H54 (cell line): ENCODE measurements at regions not wholly inside any gene's neighbourhood (a gene's known extent, or its start where the extent isn't known, plus 50 kb on each side); places are given as distances from the start of the nearest gene placed in this dataset.
A peak's percentile ranks its signal among the peaks of the same experiment; 100 is the strongest.

Experiments used
- DNase-seq: peaks from one replicate; pipeline ENCODE4 v3.0.0; 2011; ENCODE audit warnings: low spot score, mixed read lengths; ENCODE audit not compliant: insufficient read length
- FAIRE-seq: peaks from 3 replicates; lab custom pipeline; 2011; peaks lifted over from hg19 to GRCh38; lab: Jason Lieb, UNC
- POLR2A ChIP-seq: IDR thresholded peaks from 2 replicates; pipeline ENCODE4 v1.6.1; 2011; ENCODE audit warnings: low read depth, mild to moderate bottlenecking, low read length

- no peak for FAIRE-seq
- no peak for DNase-seq
- no peak for TF ChIP-seq POLR2A
Observed at GRCh38 chr11:112448806-112449205, 188.1 kb upstream of the PLET1 start.

- FAIRE-seq (no peak), DNase-seq (no peak)
- no peak for TF ChIP-seq POLR2A
Observed at GRCh38 chr11:112451250-112451649, 190.6 kb upstream of the PLET1 start.

GRCh38 chr11:112453601-112454577 is 193.2 kb upstream of the PLET1 start:
- DNase-seq (peak; percentile 19), FAIRE-seq (no peak)
- no peak for TF ChIP-seq POLR2A

GRCh38 chr11:112454841-112455240 is 194.2 kb upstream of the PLET1 start:
- no peak for TF ChIP-seq POLR2A
- DNase-seq (no peak), FAIRE-seq (no peak)

GRCh38 chr11:112455791-112456190 is 195.1 kb upstream of the PLET1 start:
- DNase-seq (no peak), FAIRE-seq (no peak)
- TF ChIP-seq POLR2A: no peak

DNA sequence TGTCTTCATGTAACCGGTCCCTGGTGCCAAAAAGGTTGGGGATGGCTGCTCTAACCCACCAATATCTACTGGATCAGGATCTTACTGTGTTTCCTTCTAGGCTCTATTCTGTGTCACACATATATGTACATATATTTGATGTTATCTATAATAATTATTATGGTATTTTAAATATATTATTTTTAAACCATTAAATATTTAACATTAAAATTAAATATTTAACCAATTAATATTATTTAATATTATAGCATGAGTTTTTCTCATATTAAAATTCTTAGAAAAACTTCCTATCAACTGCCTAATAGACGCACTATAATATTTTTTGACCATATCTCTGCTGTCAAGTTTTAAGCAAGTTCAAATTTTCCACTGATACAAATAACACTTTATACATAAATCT is 196.9 kb upstream of the PLET1 start:
- TF ChIP-seq POLR2A: no peak
- FAIRE-seq: no peak
- no peak for DNase-seq

DNA sequence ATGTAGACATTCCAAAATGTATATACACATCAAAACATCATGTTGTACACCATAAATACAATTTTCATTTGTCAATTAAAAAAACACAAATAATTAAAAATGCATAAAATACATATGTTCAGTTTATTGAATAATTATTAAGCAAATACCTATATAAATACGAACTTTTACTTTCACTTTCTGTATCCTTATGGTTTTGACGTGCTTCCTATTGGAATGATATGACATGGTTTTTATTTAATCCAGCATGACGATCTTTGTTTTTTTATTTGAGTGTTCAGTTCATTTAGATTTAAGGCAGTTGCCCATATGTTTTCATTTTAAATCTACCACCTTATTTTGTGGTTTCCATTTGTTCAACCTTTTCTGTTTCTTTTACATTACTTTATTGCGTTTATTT is 198.3 kb upstream of the PLET1 start:
- TF ChIP-seq POLR2A: no peak
- DNase-seq (no peak), FAIRE-seq (no peak)

DNA sequence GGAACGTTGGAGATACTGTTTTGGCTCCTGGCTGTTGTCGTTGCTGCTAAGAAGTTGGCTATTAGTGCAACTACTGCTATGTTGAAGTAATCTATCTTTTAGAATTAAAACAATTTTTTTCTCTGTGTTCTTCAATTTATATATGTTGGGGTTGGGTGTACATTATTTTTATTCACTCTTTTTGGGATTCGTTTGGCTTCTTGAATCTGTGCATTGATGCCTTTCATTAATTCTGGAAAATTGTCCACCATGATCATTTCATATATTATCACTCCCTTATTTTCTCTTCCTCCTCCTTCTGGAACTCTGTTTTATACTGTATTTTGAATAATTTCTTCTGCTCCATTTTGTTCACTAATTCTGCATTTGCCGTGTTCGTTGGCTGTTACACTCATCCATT is 199.5 kb upstream of the PLET1 start:
- TF ChIP-seq POLR2A: no peak
- FAIRE-seq (no peak), DNase-seq (no peak)

GRCh38 chr11:112464949-112465348 is 204.3 kb upstream of the PLET1 start:
- no peak for FAIRE-seq
- no peak for TF ChIP-seq POLR2A
- DNase-seq: no peak

- no peak for FAIRE-seq
- no peak for TF ChIP-seq POLR2A
- no peak for DNase-seq
Observed at GRCh38 chr11:112465433-112466024, 204.9 kb upstream of the PLET1 start.

DNA sequence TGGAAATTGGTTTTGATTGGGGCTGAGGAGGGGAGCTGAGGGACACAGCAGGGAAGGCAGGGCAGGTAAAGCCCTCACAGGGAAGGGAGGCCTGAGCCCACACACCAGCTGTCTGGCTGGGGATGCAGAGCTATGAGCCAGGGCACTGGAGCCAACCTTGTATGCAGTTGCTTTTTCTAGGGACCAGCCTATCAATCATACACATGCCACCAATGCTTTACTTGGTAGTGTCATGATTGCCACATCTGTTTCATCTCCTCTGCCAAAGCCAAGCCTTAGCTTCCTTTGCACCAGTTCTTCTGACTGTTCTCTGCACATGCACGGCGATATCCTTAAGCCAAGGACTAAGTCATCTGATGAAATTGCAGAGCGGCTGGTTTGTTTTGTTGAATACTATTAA is 207.1 kb upstream of the PLET1 start:
- FAIRE-seq: no peak
- no peak for DNase-seq
- no peak for TF ChIP-seq POLR2A

GRCh38 chr11:112469376-112469775 is 208.7 kb upstream of the PLET1 start:
- DNase-seq (no peak), FAIRE-seq (no peak)
- no peak for TF ChIP-seq POLR2A

GRCh38 chr11:112470355-112470754 is 209.7 kb upstream of the PLET1 start:
- DNase-seq (no peak), FAIRE-seq (no peak)
- TF ChIP-seq POLR2A: no peak

DNA sequence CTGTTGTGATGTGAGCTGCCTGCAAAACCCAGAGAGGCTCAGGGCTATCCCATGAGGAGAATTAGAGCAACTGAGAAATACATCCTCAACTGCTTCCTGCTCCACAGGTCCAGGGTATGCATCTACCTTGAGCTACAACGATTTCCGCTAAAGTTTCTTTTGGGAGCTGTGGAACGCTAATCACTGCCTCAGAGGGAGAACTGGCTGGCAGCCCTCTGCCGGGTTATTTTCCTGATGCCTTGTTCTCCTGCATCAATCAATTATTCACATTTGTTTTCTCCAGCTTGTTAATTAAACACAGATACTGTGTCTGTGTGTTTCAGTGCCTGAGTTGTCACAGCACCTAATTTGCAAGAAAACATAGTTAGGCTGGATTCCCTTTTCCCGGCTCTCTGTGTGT is 211.1 kb upstream of the PLET1 start:
- no peak for FAIRE-seq
- DNase-seq: no peak

More for the DNA sequence above, 211.1 kb upstream of the PLET1 start:
- no peak for TF ChIP-seq POLR2A
